Liver (tissue), 8 donors: ENCODE measurements at regions not wholly inside any gene's neighbourhood (a gene's known extent, or its start where the extent isn't known, plus 50 kb on each side); places are given as distances from the start of the nearest gene placed in this dataset.

Experiments
- DNase-seq: peaks from one replicate; pipeline ENCODE4 v3.0.0-alpha.2; 2017; ENCODE audit warnings: low spot score
- H3K27ac ChIP-seq, 2 donors: one replicate each; pipeline ENCODE4 v1.7.0; 2013; ENCODE audit warnings: inconsistent platforms in 2 of 2, low read length in 2 of 2, control low read depth in 1 of 2, low read depth in 1 of 2, mild to moderate bottlenecking in 1 of 2
- H3K27me3 ChIP-seq, 4 donors: one replicate each; pipeline versions ENCODE4 v1.6.1 to v1.7.0; 2013; ENCODE audit warnings: low read length in 3 of 4, inconsistent platforms in 1 of 4, mild to moderate bottlenecking in 1 of 4, moderate library complexity in 1 of 4; ENCODE audit not compliant: control insufficient read depth in 4 of 4, insufficient read depth in 4 of 4
- H3K36me3 ChIP-seq, 4 donors: one replicate each; pipeline versions ENCODE4 v1.6.1 to v1.7.0; 2013; ENCODE audit warnings: low read length in 3 of 4, mild to moderate bottlenecking in 3 of 4, low read depth in 1 of 4, moderate library complexity in 1 of 4; ENCODE audit not compliant: control insufficient read depth in 4 of 4, insufficient read depth in 3 of 4
- H3K4me1 ChIP-seq, 4 donors: one replicate each; pipeline versions ENCODE4 v1.6.1 to v1.7.0; 2013; ENCODE audit warnings: low read length in 3 of 4, mild to moderate bottlenecking in 3 of 4, moderate library complexity in 1 of 4; ENCODE audit not compliant: control insufficient read depth in 4 of 4, insufficient read depth in 4 of 4
- H3K4me3 ChIP-seq, 3 donors: one replicate each; pipeline versions ENCODE4 v1.6.1 to v1.7.0; 2013; ENCODE audit warnings: low read length in 3 of 3, control low read depth in 1 of 3, low read depth in 1 of 3, mild to moderate bottlenecking in 1 of 3
- H3K9ac ChIP-seq, 2 donors: one replicate each; pipeline ENCODE4 v1.7.0; 2013; ENCODE audit warnings: low read length in 2 of 2, mild to moderate bottlenecking in 2 of 2, moderate library complexity in 2 of 2, control low read depth in 1 of 2, low read depth in 1 of 2
- H3K9me3 ChIP-seq, 4 donors: one replicate each; pipeline versions ENCODE4 v1.6.1 to v1.7.0; 2013; ENCODE audit warnings: low read length in 3 of 4; ENCODE audit not compliant: control insufficient read depth in 4 of 4
- ATF3 ChIP-seq: IDR thresholded peaks from 2 replicates; pipeline ENCODE4 v1.6.1; 2016; ENCODE audit warnings: antibody characterized with exemption
- CTCF ChIP-seq: fragments of 150-350 bp; IDR thresholded peaks from 2 replicates; pipeline ENCODE4 v1.5.1; 2017; ENCODE audit warnings: improper control_type of control experiment, low read depth, low read length; ENCODE audit not compliant: missing input control
- EGR1 ChIP-seq, 2 donors: IDR thresholded peaks; 2 replicates each; pipeline ENCODE4 v1.6.1; 2016 to 2018; ENCODE audit warnings: antibody characterized with exemption in 2 of 2, low read depth in 2 of 2
- FOXA1 ChIP-seq: IDR thresholded peaks from 2 replicates; pipeline ENCODE4 v1.6.1; 2016; ENCODE audit warnings: antibody characterized with exemption
- FOXA2 ChIP-seq: IDR thresholded peaks from 2 replicates; pipeline ENCODE4 v1.6.1; 2016; ENCODE audit warnings: antibody characterized with exemption
- GABPA ChIP-seq, 2 donors: IDR thresholded peaks in 1 of 2; conservative IDR thresholded peaks in 1 of 2; 2 replicates each; pipeline ENCODE4 v1.6.1; 2016; ENCODE audit warnings: antibody characterized with exemption in 2 of 2, mild to moderate bottlenecking in 1 of 2, moderate library complexity in 1 of 2
- HNF4A ChIP-seq, 2 donors: conservative IDR thresholded peaks; 2 replicates each; pipeline ENCODE4 v1.6.1; 2016; ENCODE audit warnings: antibody characterized with exemption in 2 of 2, mild to moderate bottlenecking in 2 of 2
- HNF4G ChIP-seq: IDR thresholded peaks from 2 replicates; pipeline ENCODE4 v1.6.1; 2016; ENCODE audit warnings: antibody characterized with exemption
- JUND ChIP-seq, 2 donors: IDR thresholded peaks; 2 replicates each; pipeline ENCODE4 v1.6.1; 2016; ENCODE audit warnings: antibody characterized with exemption in 2 of 2
- MAX ChIP-seq: IDR thresholded peaks from 2 replicates; pipeline ENCODE4 v1.6.1; 2016; ENCODE audit warnings: antibody characterized with exemption
- NR2F2 ChIP-seq: IDR thresholded peaks from 2 replicates; pipeline ENCODE4 v1.6.1; 2016; ENCODE audit warnings: antibody characterized with exemption
- RAD21 ChIP-seq, 2 donors: IDR thresholded peaks; 2 replicates each; pipeline ENCODE4 v1.6.1; 2016; ENCODE audit warnings: antibody characterized with exemption in 2 of 2, mild to moderate bottlenecking in 2 of 2
- REST ChIP-seq: IDR thresholded peaks from 2 replicates; pipeline ENCODE4 v1.6.1; 2016; ENCODE audit warnings: antibody characterized with exemption, mild to moderate bottlenecking
- RXRA ChIP-seq, 2 donors: IDR thresholded peaks; 2 replicates each; pipeline ENCODE4 v1.6.1; 2017 to 2018; ENCODE audit warnings: antibody characterized with exemption in 2 of 2, mild to moderate bottlenecking in 1 of 2
- SP1 ChIP-seq: IDR thresholded peaks from 2 replicates; pipeline ENCODE4 v1.6.1; 2018; ENCODE audit warnings: antibody characterized with exemption, mild to moderate bottlenecking
- TAF1 ChIP-seq: conservative IDR thresholded peaks from 2 replicates; pipeline ENCODE4 v1.6.1; 2016; ENCODE audit warnings: antibody characterized with exemption, mild to moderate bottlenecking
- YY1 ChIP-seq: IDR thresholded peaks from 2 replicates; pipeline ENCODE4 v1.6.1; 2016; ENCODE audit warnings: antibody characterized with exemption, mild to moderate bottlenecking
- ZBTB33 ChIP-seq: IDR thresholded peaks from 2 replicates; pipeline ENCODE4 v1.6.1; 2016; ENCODE audit warnings: antibody characterized with exemption
- WGBS: extraction: QIAGEN DNeasy Blood & Tissue Kit; methylation state at CpG from one replicate; pipeline ENCODE4 v1.1.7; 2013; 5-methylcytosine and 5-hydroxymethylcytosine counted together
- donor health status: healthy.
- donor health status: healthy.
- donor health status: healthy.
- donor health status: healthy.
- donor health status: healthy.

- DNase-seq: no peak
- Histone ChIP-seq H3K4me3 (no peak overlapping the region), H3K27me3 (no peaks in the 10 kb centered on the region), H3K9ac (no peak overlapping the region), H3K9me3 (no peaks in the 10 kb centered on the region), H3K27ac (no peak overlapping the region), H3K4me1 (no peaks in the 10 kb centered on the region), H3K36me3 (no peaks in the 10 kb centered on the region)
- 69% methylated on average over 2 of the region's 2 CpGs for WGBS
- TF ChIP-seq HNF4G (no peak), YY1 (no peak), NR2F2 (no peak), ATF3 (no peak), GABPA (IDR thresholded peaks at IDR 0.05 in 1 of 2, conservative IDR thresholded peaks at IDR 0.05 in 1 of 2) (no peak), RXRA (IDR thresholded peaks at IDR 0.05) (no peak), REST (no peak), JUND (IDR thresholded peaks at IDR 0.05) (no peak), FOXA2 (no peak), CTCF (no peak), HNF4A (conservative IDR thresholded peaks at IDR 0.05) (no peak), RAD21 (IDR thresholded peaks at IDR 0.05) (no peak), FOXA1 (no peak), SP1 (no peak), MAX (no peak), TAF1 (no peak), ZBTB33 (no peak), EGR1 (IDR thresholded peaks at IDR 0.05; ENCODE audit: low read depth in 2 of 2) (no peak)
Observed at GRCh38 chr14:42683707-42684106, 1077.0 kb downstream of the LRFN5 start.

GRCh38 chr14:42676636-42677035 lies 1070.0 kb downstream of the LRFN5 start:
- TF ChIP-seq GABPA (IDR thresholded peaks at IDR 0.05 in 1 of 2, conservative IDR thresholded peaks at IDR 0.05 in 1 of 2): no peak
- TF ChIP-seq ZBTB33: no peak
- TF ChIP-seq NR2F2: no peak
- no peak for TF ChIP-seq HNF4G
- TF ChIP-seq JUND (IDR thresholded peaks at IDR 0.05): no peak
- no peak for TF ChIP-seq FOXA2
- no peak for TF ChIP-seq RXRA (IDR thresholded peaks at IDR 0.05)
- no peak for TF ChIP-seq EGR1 (IDR thresholded peaks at IDR 0.05; ENCODE audit: low read depth in 2 of 2)
- TF ChIP-seq CTCF: no peak
- TF ChIP-seq ATF3: no peak
- no peak for TF ChIP-seq HNF4A (conservative IDR thresholded peaks at IDR 0.05)
- H3K9me3 ChIP-seq: no peaks in the 10 kb centered on the region
- no peak for DNase-seq
- no peak overlapping the region for H3K4me3 ChIP-seq
- H3K27ac ChIP-seq: no peak overlapping the region
- H3K4me1 ChIP-seq: no peaks in the 10 kb centered on the region
- H3K9ac ChIP-seq: no peak overlapping the region
- 93% methylated on average over 2 of the region's 2 CpGs for WGBS
- H3K27me3 ChIP-seq: no peaks in the 10 kb centered on the region
- H3K36me3 ChIP-seq: no peaks in the 10 kb centered on the region
